Astrocyte of the spinal cord (primary cell): ENCODE measurements at regions not wholly inside any gene's neighbourhood (a gene's known extent, or its start where the extent isn't known, plus 50 kb on each side); places are given as distances from the start of the nearest gene placed in this dataset.
A peak's percentile ranks its signal among the peaks of the same experiment; 100 is the strongest.

Source experiments
- DNase-seq: peaks from one replicate; pipeline ENCODE4 v3.0.0; 2011; ENCODE audit warnings: low read depth, low spot score
- H3K4me3 ChIP-seq: 2 replicates; pipeline ENCODE4 v1.5.1; 2011; ENCODE audit warnings: low read depth, mild to moderate bottlenecking, low read length, moderate library complexity
- in situ Hi-C: cut with HindIII; loops from 2 replicates; pipeline ENCODE4 v1.10.0; 2017; ENCODE audit warnings: low sequenced_read_pairs
- TF ChIP-seq, protein P1 (sequence below): IDR thresholded peaks from 2 replicates; pipeline ENCODE4 v1.5.1; 2012; ENCODE audit warnings: low read depth, mild to moderate bottlenecking, low read length, inconsistent platforms

DNA sequence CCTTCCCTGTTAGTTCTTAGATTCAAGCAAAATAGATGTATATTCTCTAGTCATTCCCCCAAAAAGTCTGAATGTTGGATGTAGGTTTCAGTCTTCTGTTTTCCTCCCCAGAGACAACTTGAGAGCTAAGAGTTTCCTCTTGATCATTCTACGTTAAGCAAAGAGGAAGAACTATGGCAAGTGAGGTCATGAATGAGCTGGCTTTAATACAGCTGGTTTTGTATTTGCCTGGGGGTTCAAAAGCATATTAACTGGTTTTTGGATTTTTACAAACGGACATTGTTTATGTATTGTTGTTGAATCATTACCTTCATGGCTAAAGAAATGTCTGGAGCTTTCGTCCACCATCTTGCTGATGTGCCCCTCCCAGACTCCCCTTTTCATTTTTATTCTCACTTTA is 916.7 kb upstream of the POU3F4 start:
- DNase-seq: no peak
- TF ChIP-seq, protein P1, sequence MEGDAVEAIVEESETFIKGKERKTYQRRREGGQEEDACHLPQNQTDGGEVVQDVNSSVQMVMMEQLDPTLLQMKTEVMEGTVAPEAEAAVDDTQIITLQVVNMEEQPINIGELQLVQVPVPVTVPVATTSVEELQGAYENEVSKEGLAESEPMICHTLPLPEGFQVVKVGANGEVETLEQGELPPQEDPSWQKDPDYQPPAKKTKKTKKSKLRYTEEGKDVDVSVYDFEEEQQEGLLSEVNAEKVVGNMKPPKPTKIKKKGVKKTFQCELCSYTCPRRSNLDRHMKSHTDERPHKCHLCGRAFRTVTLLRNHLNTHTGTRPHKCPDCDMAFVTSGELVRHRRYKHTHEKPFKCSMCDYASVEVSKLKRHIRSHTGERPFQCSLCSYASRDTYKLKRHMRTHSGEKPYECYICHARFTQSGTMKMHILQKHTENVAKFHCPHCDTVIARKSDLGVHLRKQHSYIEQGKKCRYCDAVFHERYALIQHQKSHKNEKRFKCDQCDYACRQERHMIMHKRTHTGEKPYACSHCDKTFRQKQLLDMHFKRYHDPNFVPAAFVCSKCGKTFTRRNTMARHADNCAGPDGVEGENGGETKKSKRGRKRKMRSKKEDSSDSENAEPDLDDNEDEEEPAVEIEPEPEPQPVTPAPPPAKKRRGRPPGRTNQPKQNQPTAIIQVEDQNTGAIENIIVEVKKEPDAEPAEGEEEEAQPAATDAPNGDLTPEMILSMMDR: no peak
- no peak overlapping the region for H3K4me3 ChIP-seq
- in situ Hi-C loops: no loop called here

DNA sequence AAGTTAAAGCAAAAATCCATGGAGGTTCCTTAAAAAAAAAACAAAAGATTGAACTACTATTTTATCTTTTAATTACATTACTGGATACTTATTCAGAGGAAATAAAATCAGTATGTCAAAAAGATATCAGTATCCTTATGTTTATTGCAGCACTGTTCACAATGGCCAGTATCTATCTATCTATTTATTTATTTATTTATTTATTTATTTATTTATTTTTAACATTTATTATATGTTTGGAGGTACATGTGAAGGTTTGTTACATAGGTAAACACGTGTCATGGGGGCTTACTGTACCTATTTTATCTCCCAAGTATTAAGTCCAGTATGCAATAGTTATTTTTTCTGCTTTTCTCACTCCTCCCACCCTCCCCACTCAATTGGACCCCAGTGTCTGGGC is 881.1 kb upstream of the POU3F4 start:
- in situ Hi-C loops: no loop called here
- no peak overlapping the region for H3K4me3 ChIP-seq
- TF ChIP-seq, protein P1: no peak
- DNase-seq: no peak

DNA sequence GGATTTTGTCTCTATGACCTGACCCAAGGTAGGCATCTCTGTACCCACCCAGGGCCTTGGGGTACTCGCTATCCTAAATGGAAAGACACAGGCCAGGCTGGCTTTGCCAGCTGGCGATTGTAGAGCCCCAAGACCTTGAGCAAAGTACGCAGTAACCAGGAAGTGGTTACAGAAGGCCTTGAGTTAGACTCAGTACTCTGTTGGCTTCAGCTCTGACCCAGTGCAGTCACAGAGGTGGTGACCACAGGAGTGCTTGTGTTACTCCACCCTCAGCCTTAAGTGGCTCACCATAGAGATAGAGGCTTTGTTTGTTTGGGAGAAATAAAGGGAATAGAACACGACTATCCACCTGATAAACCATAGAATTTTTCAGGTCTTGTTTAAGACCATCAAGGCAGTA is 880.5 kb upstream of the POU3F4 start:
- no peak overlapping the region for H3K4me3 ChIP-seq
- no peak for DNase-seq
- TF ChIP-seq, protein P1: no peak
- in situ Hi-C loops: no loop called here

DNA sequence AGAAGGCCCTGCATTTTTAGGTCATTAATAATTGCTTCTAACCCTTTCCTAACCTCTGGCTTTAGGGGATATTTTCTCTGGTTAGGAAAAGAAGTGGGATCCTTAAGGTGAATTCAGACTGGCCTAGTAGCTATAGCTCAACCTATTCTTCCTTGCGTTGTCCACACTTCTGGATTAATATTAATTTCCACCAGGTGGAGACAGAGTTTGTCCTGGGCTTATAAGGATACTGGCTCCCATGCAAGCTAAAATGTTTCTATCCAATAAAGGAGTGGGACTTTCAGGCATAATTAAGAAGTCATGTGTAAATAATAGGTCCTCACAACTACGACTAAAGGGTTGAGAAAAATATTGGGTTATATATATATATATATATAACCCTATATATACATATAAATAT is 860.0 kb upstream of the POU3F4 start:
- in situ Hi-C loops: no loop called here
- TF ChIP-seq, protein P1: no peak
- DNase-seq: peak; percentile 23
- no peak overlapping the region for H3K4me3 ChIP-seq

DNA sequence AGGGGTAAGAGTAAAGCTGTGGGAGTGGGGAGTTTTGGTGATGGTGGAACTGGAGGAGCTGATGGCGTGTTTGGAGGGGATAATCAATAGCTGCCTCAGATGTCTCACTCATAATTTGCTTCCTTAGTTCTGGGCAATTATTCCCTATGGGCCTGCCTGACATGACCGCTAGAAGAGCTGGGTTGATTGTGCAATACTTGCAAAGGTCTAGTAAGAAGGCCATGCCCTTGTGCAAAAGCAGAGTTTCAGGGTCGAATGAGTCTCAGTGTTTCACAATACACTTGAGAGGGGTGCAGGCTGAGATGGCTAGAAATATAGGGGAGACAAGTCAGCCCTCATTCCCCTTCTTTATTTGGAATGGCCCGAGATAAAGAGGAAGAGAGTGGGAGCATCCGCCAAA is 858.4 kb upstream of the POU3F4 start:
- in situ Hi-C loops: no loop called here
- H3K4me3 ChIP-seq: no peak overlapping the region
- DNase-seq: no peak
- TF ChIP-seq, protein P1: no peak

DNA sequence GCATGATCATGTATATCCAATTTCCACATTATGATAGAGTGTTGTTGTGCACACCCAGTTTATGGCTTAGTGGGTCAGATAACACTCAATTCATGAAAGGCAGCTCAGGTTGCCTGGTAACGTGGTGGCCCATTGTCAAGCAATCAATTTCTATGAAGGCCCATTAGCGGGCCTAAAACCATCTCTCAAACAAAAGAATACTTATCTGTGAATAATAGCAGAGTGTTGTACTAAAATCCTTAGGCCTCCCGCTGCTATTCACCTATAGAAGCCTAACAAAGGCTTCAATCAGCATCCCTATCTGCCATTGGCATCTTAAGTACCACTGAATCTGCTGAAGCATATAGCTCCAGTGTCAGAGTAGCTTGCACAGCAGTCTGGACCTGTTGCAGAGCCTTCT is 849.6 kb upstream of the POU3F4 start:
- DNase-seq: no peak
- in situ Hi-C loops: no loop called here
- no peak overlapping the region for H3K4me3 ChIP-seq
- TF ChIP-seq, protein P1: no peak

DNA sequence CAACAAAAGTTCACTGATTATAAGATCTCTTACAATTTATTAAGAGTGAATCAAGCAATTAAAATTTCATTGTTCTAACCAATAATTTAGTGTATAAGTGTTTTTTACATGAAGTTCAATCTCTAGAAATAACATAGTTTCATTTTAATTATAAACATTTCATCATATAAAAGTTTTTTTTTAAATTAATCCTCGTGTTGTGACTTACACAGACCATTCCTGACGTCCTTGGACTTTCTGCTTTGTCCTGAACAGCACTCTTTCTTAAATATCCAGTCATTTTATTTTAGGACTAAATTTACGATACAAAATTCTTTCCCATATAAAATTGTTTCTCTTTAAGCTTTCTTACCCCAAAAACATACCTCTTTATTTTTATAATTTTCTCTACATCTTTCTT is 841.7 kb upstream of the POU3F4 start:
- in situ Hi-C loops: no loop called here

More for the DNA sequence above, 841.7 kb upstream of the POU3F4 start:
- TF ChIP-seq, protein P1: no peak
- no peak overlapping the region for H3K4me3 ChIP-seq
- DNase-seq: peak; percentile 1
